Thyroid gland (tissue), 4 donors: ENCODE measurements at regions not wholly inside any gene's neighbourhood (a gene's known extent, or its start where the extent isn't known, plus 50 kb on each side); places are given as distances from the start of the nearest gene placed in this dataset.

ENCODE experiments used
- DNase-seq, 2 donors: peaks; one replicate each; pipeline ENCODE4 v3.0.0-alpha.2; 2019
- H3K27ac ChIP-seq, 3 donors: fragments of 200-600 bp; sonication (generic); 1 replicate in 2 of 3; 2 replicates in 1 of 3; pipeline ENCODE4 v1.5.1; 2016 to 2019; ENCODE audit warnings: mild to moderate bottlenecking in 1 of 3, moderate library complexity in 1 of 3
- H3K27me3 ChIP-seq: fragments of 200-600 bp; sonication (generic); one replicate; pipeline ENCODE4 v1.5.1; 2019
- H3K36me3 ChIP-seq, 2 donors: fragments of 200-600 bp; sonication (generic); one replicate each; pipeline ENCODE4 v1.5.1; 2016 to 2019
- H3K4me1 ChIP-seq, 2 donors: fragments of 200-600 bp; sonication (generic); one replicate each; pipeline ENCODE4 v1.5.1; 2017 to 2019
- H3K4me3 ChIP-seq, 3 donors: fragments of 200-600 bp; sonication (generic); replicated peaks in 1 of 3; 1 replicate in 2 of 3; 2 replicates in 1 of 3; pipeline ENCODE4 v1.5.1; 2016; ENCODE audit warnings: mild to moderate bottlenecking in 1 of 3
- H3K9me3 ChIP-seq: fragments of 200-600 bp; sonication (generic); one replicate; pipeline ENCODE4 v1.5.1; 2017
- POLR2A ChIP-seq, 2 donors: fragments of 450-650 bp; IDR thresholded peaks; one replicate each; pipeline ENCODE4 v1.6.1; 2017; ENCODE audit warnings: antibody characterized with exemption in 2 of 2, mild to moderate bottlenecking in 2 of 2, moderate library complexity in 1 of 2
- WGBS, 2 donors: methylation state at CpG; one replicate each; pipeline ENCODE4 v1.1.5; 2017; 5-methylcytosine and 5-hydroxymethylcytosine counted together
- intact Hi-C: fragments of 100-400 bp; cut with DNase I; formaldehyde crosslinking; loops from one replicate; pipeline ENCODE4 v1.15.1; 2023
- TF ChIP-seq, protein P1 (sequence below), 6 experiments: fragments of 200-600 bp in 3 of 6; fragments of 450-650 bp in 3 of 6; sonication (generic) in 3 of 6; IDR thresholded peaks; one replicate each; pipeline ENCODE4 v1.5.1; 2016 to 2019; ENCODE audit warnings: antibody characterized with exemption in 6 of 6, mild to moderate bottlenecking in 2 of 6, inconsistent platforms in 1 of 6, moderate library complexity in 1 of 6

DNA sequence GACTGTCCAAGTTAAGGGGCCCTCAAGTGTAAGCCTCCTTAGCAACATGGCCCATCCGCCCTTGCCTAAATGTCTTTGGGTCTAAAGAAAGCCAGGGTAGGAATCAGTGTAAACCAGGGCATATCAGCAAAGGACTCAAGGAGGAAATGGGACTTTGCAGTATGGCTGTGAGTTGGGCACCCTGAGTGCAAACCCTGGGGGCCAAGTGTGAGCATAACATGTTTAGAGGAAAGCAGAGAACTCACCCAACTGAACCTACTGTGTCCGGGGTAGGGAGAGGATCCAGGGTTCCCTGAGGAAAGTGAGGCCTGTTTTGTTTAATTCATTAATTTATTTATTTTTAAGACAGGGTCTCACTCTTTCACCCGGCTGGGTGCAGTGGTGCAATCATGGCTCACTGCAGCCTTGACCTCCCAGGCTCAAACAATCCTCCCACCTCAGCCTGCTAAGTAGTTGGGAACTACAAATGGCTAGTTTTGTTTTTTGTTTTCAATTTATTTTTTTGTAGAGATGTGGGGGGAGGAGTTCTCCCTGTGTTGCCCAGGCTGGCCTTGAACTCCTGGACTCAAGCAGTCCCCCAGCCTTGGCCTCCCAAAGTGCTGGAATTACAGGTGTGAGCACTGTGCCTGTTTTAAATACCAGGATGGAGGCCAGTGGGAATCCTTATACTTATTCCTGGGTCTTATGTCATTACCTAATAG, 51.0 kb upstream of the ACTR3 start:
- Histone ChIP-seq H3K27me3 (no peaks in the 10 kb centered on the region), H3K4me3 (no peak overlapping the region), H3K4me1 (peaks cover 6 to 8% of the 10 kb centered on the region in 2 donors), H3K27ac (no peak overlapping the region), H3K9me3 (no peaks in the 10 kb centered on the region), H3K36me3 (no peaks in the 10 kb centered on the region)
- intact Hi-C loops: no loop called here
- WGBS, 2 donors: 96% methylated on average over 3 of the region's 3 CpGs
- no peak for TF ChIP-seq POLR2A (IDR thresholded peaks at IDR 0.05)
- TF ChIP-seq, protein P1, sequence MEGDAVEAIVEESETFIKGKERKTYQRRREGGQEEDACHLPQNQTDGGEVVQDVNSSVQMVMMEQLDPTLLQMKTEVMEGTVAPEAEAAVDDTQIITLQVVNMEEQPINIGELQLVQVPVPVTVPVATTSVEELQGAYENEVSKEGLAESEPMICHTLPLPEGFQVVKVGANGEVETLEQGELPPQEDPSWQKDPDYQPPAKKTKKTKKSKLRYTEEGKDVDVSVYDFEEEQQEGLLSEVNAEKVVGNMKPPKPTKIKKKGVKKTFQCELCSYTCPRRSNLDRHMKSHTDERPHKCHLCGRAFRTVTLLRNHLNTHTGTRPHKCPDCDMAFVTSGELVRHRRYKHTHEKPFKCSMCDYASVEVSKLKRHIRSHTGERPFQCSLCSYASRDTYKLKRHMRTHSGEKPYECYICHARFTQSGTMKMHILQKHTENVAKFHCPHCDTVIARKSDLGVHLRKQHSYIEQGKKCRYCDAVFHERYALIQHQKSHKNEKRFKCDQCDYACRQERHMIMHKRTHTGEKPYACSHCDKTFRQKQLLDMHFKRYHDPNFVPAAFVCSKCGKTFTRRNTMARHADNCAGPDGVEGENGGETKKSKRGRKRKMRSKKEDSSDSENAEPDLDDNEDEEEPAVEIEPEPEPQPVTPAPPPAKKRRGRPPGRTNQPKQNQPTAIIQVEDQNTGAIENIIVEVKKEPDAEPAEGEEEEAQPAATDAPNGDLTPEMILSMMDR (IDR thresholded peaks at IDR 0.05): no peak
- no peak for DNase-seq

DNA sequence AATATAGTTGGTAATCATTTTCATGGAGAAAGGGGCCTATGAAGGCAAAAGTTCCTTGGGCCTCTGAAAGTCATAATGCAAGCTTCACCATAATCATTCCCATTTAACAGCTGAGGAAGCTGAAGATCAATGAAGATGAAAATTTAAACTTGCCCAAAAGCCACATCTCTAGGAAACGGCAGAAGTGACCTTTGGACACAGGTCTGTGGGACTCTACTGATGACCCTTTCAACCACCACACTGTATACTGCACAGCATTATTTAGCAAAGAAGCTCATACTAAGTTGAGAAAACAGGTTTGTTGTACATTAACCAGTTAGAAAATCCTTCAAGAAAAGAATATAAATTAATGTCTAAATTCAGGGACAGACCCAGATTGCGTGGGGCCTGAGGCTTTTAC, 51.6 kb upstream of the ACTR3 start:
- intact Hi-C loops: no loop called here
- Histone ChIP-seq H3K9me3 (no peaks in the 10 kb centered on the region), H3K36me3 (no peaks in the 10 kb centered on the region), H3K4me1 (peaks cover 11% of the 10 kb centered on the region in 2 donors), H3K27ac (no peak overlapping the region), H3K27me3 (no peaks in the 10 kb centered on the region), H3K4me3 (no peak overlapping the region)
- TF ChIP-seq POLR2A (IDR thresholded peaks at IDR 0.05): no peak
- TF ChIP-seq, protein P1 (IDR thresholded peaks at IDR 0.05): no peak
- no peak for DNase-seq
- 95 to 100% methylated on average over 2 of the region's 2 CpGs for WGBS, 2 donors

DNA sequence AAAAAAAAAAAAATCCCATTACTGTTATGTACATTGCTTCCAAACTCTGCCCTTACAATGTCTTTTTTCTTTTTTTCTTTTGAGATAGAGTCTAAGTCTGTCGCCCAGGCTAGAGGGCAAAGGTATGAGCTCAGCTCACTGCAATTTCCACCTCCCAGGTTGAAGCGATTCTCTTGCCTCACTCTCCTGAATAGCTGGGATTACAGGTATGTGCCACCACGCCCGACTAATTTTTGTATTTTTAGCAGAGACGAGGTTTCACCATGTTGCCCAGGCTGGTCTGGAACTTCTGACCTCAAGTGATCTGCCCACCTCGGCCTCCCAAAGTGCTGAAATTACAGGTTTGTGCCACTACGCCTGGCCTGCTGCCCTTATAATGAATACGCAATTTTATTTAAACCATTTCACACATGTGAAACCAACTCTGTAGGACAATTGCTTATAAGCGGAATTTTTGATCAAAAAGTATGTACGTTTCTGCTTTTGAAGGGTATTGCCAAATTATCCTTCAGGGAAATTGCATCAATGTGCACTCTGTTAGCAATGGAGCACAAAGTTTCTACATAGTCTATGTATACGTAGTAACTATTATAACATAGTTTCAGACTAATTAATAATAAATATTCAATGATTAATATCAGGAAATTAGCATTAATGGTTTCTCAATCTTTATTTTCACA, 55.7 kb upstream of the ACTR3 start:
- TF ChIP-seq POLR2A (IDR thresholded peaks at IDR 0.05): no peak
- TF ChIP-seq, protein P1 (IDR thresholded peaks at IDR 0.05): no peak
- Histone ChIP-seq H3K36me3 (no peaks in the 10 kb centered on the region), H3K27me3 (no peaks in the 10 kb centered on the region), H3K4me3 (no peak overlapping the region), H3K4me1 (peaks cover 11% of the 10 kb centered on the region in 2 donors), H3K9me3 (no peaks in the 10 kb centered on the region), H3K27ac (peak overlapping the region; percentile 39 to 78 (median 59))
- intact Hi-C loops: no loop called here
- DNase-seq: peak; percentile 76 to 77
- 49 to 62% methylated on average over 11 of the region's 11 CpGs for WGBS, 2 donors

DNA sequence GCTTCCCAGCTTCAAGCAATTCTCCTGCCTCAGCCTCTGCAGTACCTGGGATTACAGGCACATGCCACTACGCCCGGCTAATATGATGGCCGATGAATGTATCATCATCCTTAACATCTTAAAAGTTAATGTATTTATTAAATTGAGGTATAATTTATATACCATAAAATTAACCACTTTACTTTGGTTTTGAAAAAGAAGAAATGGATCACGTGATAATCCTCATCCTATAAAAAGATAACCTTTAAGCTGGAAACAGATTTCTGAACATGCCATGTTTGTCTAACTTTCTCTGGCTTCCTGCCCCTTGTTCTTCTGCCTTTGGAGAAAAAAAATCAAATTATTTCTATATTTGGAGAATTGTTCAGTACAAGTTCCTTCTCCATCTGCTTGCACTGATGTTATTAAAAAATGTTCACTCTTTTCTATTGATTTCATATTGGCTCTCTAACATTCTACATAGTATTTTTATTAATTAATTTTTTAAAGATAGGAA, 57.0 kb upstream of the ACTR3 start:
- no peak overlapping the region for H3K4me3 ChIP-seq
- H3K4me1 ChIP-seq: peaks cover 11% of the 10 kb centered on the region in 2 donors
- intact Hi-C loops: no loop called here
- no peak for DNase-seq
- no peak for TF ChIP-seq POLR2A (IDR thresholded peaks at IDR 0.05)
- TF ChIP-seq, protein P1 (IDR thresholded peaks at IDR 0.05): no peak
- no peaks in the 10 kb centered on the region for H3K36me3 ChIP-seq
- no peaks in the 10 kb centered on the region for H3K9me3 ChIP-seq
- H3K27ac ChIP-seq: peak overlapping the region in 1 of 3 donors; percentile 78
- WGBS, 2 donors: 79 to 92% methylated on average over 4 of the region's 4 CpGs
- no peaks in the 10 kb centered on the region for H3K27me3 ChIP-seq

DNA sequence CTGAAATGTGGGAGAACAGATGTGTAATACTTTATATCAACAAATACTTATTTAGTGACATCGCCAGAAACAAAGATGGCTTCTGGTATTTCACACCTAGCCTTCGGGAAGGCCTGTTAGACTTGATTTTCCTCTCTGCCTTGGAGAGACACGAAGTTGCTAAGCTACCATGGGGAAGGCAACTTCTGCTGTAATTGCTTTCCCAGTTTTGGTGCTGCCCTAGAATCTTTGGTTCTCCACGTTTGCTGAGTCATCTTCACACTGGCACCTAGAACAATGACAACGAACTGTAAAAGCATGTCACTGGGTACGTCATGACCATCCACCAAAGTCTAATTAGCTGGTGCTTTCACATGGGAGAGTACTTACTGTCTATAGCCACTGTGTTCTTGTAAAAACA, 58.7 kb upstream of the ACTR3 start:
- Histone ChIP-seq H3K9me3 (no peaks in the 10 kb centered on the region), H3K27ac (peak overlapping the region; percentile 37 to 82 (median 49)), H3K4me3 (no peak overlapping the region), H3K27me3 (no peaks in the 10 kb centered on the region), H3K4me1 (peaks cover 11% of the 10 kb centered on the region in 2 donors), H3K36me3 (no peaks in the 10 kb centered on the region)
- 43 to 45% methylated on average over 6 of the region's 6 CpGs for WGBS, 2 donors
- TF ChIP-seq, protein P1 (IDR thresholded peaks at IDR 0.05): no peak
- no peak for TF ChIP-seq POLR2A (IDR thresholded peaks at IDR 0.05)
- DNase-seq: peak; percentile 34 to 43
- intact Hi-C loops: no loop called here
